ENCODE measurements at regions not wholly inside any gene's neighbourhood (a gene's known extent, or its start where the extent isn't known, plus 50 kb on each side); places are given as distances from the start of the nearest gene placed in this dataset.
"Not testable (repeated sequence)": the region's sequence is repeated elsewhere in the genome, so short reads cannot be mapped to it uniquely, and the experiment has no call there.

GRCh38 chr16:61432421-61432820 is 603.8 kb downstream of the CDH8 start:
- Mint-ChIP-seq H3K27ac (no peak overlapping the region), H3K4me3 (no peak overlapping the region), H3K4me1 (no peaks in the 10 kb centered on the region), H3K36me3 (no peaks in the 10 kb centered on the region), H3K27me3 (no peaks in the 10 kb centered on the region), H3K9me3 (peaks cover 3 to 46% (median 27%) of the 10 kb centered on the region in 8 donors)
- H3K27ac ChIP-seq (ENCODE audit: low read depth, low read length): no peak overlapping the region
- H3K4me3 ChIP-seq (ENCODE audit: low read length in 2 of 2): no peak overlapping the region
- no peaks in the 10 kb centered on the region for H3K4me1 ChIP-seq (ENCODE audit: insufficient read depth, low read length)
- no peak for DNase-seq
- intact Hi-C loops (cut with micrococcal nuclease): no loop called here
- no peaks in the 10 kb centered on the region for H3K27me3 ChIP-seq (ENCODE audit: insufficient read depth, low read length)
- CTCF ChIA-PET (ENCODE audit: partially characterized antibody): interaction anchor here (1.4 kb wide), 1 partner anchor 23 kb away, joined by 3 read pairs; no protein-coding TSS in a partner anchor
- POLR2A ChIA-PET (ENCODE audit: partially characterized antibody): no interaction called here
- no peaks in the 10 kb centered on the region for H3K36me3 ChIP-seq (ENCODE audit: insufficient read depth, low read length)
- H3K9me3 ChIP-seq (ENCODE audit: control insufficient read depth in 1 of 2, low read length in 2 of 2): no peaks in the 10 kb centered on the region

DNA sequence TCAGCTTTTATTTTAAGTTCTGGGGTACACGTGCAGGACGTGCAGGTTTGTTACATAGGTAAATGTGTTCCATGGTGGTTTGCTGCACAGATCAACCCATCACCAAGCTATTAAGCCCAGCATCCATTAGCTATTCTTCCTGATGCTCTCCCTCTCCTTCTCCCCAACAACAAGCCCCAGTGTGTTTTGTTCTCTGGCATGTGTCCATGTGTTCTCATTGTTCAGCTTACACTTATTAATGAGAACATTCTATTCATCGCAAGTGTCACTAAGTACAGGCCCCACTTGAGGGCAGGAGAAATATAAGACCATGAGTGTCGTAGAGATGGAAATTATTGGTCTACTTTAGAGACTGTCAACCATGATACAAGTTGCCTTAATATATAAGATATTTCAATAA is 615.1 kb downstream of the CDH8 start:
- Histone ChIP-seq H3K36me3 (ENCODE audit: insufficient read depth, low read length) (no peaks in the 10 kb centered on the region), H3K4me1 (ENCODE audit: insufficient read depth, low read length) (no peaks in the 10 kb centered on the region), H3K4me3 (ENCODE audit: low read length in 2 of 2) (no peak overlapping the region), H3K27me3 (ENCODE audit: insufficient read depth, low read length) (no peaks in the 10 kb centered on the region), H3K27ac (ENCODE audit: low read depth, low read length) (no peak overlapping the region), H3K9me3 (ENCODE audit: control insufficient read depth in 1 of 2, low read length in 2 of 2) (peaks cover 0 to 8% of the 10 kb centered on the region in 2 donors)
- Mint-ChIP-seq H3K9me3 (peaks cover 2 to 39% (median 24%) of the 10 kb centered on the region in 8 donors), H3K4me1 (no peaks in the 10 kb centered on the region), H3K36me3 (no peaks in the 10 kb centered on the region), H3K27ac (no peak overlapping the region), H3K4me3 (no peak overlapping the region), H3K27me3 (no peaks in the 10 kb centered on the region)
- intact Hi-C loops (cut with micrococcal nuclease): no loop called here
- ChIA-PET CTCF (ENCODE audit: partially characterized antibody) (no interaction called here), POLR2A (ENCODE audit: partially characterized antibody) (no interaction called here)
- no peak for DNase-seq

GRCh38 chr16:61419791-61420190 is 616.4 kb downstream of the CDH8 start:
- no peaks in the 10 kb centered on the region for H3K27me3 Mint-ChIP-seq
- peaks cover 2 to 39% (median 26%) of the 10 kb centered on the region in 8 donors for H3K9me3 Mint-ChIP-seq
- no peak overlapping the region for H3K27ac Mint-ChIP-seq
- Histone ChIP-seq H3K36me3 (ENCODE audit: insufficient read depth, low read length) (no peaks in the 10 kb centered on the region), H3K27me3 (ENCODE audit: insufficient read depth, low read length) (no peaks in the 10 kb centered on the region), H3K9me3 (ENCODE audit: control insufficient read depth in 1 of 2, low read length in 2 of 2) (peaks cover 0 to 8% of the 10 kb centered on the region in 2 donors), H3K27ac (ENCODE audit: low read depth, low read length) (no peak overlapping the region), H3K4me3 (ENCODE audit: low read length in 2 of 2) (no peak overlapping the region), H3K4me1 (ENCODE audit: insufficient read depth, low read length) (no peaks in the 10 kb centered on the region)
- H3K4me3 Mint-ChIP-seq: no peak overlapping the region
- intact Hi-C loops (cut with micrococcal nuclease): no loop called here
- CTCF ChIA-PET (ENCODE audit: partially characterized antibody): no interaction called here
- POLR2A ChIA-PET (ENCODE audit: partially characterized antibody): no interaction called here
- H3K4me1 Mint-ChIP-seq: no peaks in the 10 kb centered on the region
- no peak for DNase-seq
- H3K36me3 Mint-ChIP-seq: no peaks in the 10 kb centered on the region

GRCh38 chr16:61418802-61419201 is 617.4 kb downstream of the CDH8 start:
- POLR2A ChIA-PET (ENCODE audit: partially characterized antibody); H3K27ac ChIP-seq (ENCODE audit: low read depth, low read length); DNase-seq; CTCF ChIA-PET (ENCODE audit: partially characterized antibody); intact Hi-C loops (cut with micrococcal nuclease); H3K4me3 Mint-ChIP-seq; H3K27me3 ChIP-seq (ENCODE audit: insufficient read depth, low read length); H3K27me3 Mint-ChIP-seq; H3K4me1 ChIP-seq (ENCODE audit: insufficient read depth, low read length); H3K36me3 Mint-ChIP-seq; H3K9me3 ChIP-seq (ENCODE audit: control insufficient read depth in 1 of 2, low read length in 2 of 2); H3K4me1 Mint-ChIP-seq; H3K4me3 ChIP-seq (ENCODE audit: low read length in 2 of 2); H3K36me3 ChIP-seq (ENCODE audit: insufficient read depth, low read length): not testable (repeated sequence)
- H3K27ac Mint-ChIP-seq: peak overlapping the region in 1 of 7 donors; percentile 8
- peaks cover 2 to 38% (median 25%) of the 10 kb centered on the region in 8 donors for H3K9me3 Mint-ChIP-seq

DNA sequence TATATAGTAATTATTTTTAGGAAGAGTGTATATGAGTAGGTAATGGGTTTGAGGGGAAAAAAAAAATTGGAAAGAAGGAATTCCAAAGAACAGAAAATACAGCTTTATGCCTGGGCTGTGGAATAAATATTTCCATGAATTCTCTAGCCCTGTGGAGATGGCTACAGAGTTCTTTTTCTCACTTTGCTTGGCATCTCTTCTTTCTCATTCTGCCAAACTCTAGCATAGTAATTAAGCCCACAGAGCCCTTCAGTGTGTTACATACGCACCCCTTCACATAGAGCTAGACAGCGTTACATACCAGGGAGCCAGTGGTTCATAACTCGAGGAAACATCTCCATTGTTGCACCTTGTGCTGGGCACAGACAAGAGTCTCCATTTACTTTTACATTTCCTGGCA is 621.1 kb downstream of the CDH8 start:
- ChIA-PET CTCF (ENCODE audit: partially characterized antibody) (no interaction called here), POLR2A (ENCODE audit: partially characterized antibody) (no interaction called here)
- Mint-ChIP-seq H3K36me3 (no peaks in the 10 kb centered on the region), H3K9me3 (peaks cover 2 to 37% (median 26%) of the 10 kb centered on the region in 8 donors), H3K27ac (no peak overlapping the region), H3K27me3 (no peaks in the 10 kb centered on the region), H3K4me3 (no peak overlapping the region), H3K4me1 (no peaks in the 10 kb centered on the region)
- Histone ChIP-seq H3K4me1 (ENCODE audit: insufficient read depth, low read length) (no peaks in the 10 kb centered on the region), H3K9me3 (ENCODE audit: control insufficient read depth in 1 of 2, low read length in 2 of 2) (peaks cover 0 to 7% of the 10 kb centered on the region in 2 donors), H3K27me3 (ENCODE audit: insufficient read depth, low read length) (no peaks in the 10 kb centered on the region), H3K4me3 (ENCODE audit: low read length in 2 of 2) (no peak overlapping the region), H3K27ac (ENCODE audit: low read depth, low read length) (no peak overlapping the region), H3K36me3 (ENCODE audit: insufficient read depth, low read length) (no peaks in the 10 kb centered on the region)
- intact Hi-C loops (cut with micrococcal nuclease): no loop called here
- no peak for DNase-seq

GRCh38 chr16:61413021-61413420 is 623.2 kb downstream of the CDH8 start:
- Histone ChIP-seq H3K4me3 (ENCODE audit: low read length in 2 of 2) (no peak overlapping the region), H3K9me3 (ENCODE audit: control insufficient read depth in 1 of 2, low read length in 2 of 2) (peaks cover 0 to 4% of the 10 kb centered on the region in 2 donors), H3K27me3 (ENCODE audit: insufficient read depth, low read length) (no peaks in the 10 kb centered on the region), H3K4me1 (ENCODE audit: insufficient read depth, low read length) (no peaks in the 10 kb centered on the region), H3K36me3 (ENCODE audit: insufficient read depth, low read length) (no peaks in the 10 kb centered on the region), H3K27ac (ENCODE audit: low read depth, low read length) (no peak overlapping the region)
- intact Hi-C loops (cut with micrococcal nuclease): no loop called here
- no peak overlapping the region for H3K4me3 Mint-ChIP-seq
- peaks cover 0 to 44% (median 29%) of the 10 kb centered on the region in 8 donors for H3K9me3 Mint-ChIP-seq
- DNase-seq: no peak
- ChIA-PET POLR2A (ENCODE audit: partially characterized antibody) (no interaction called here), CTCF (ENCODE audit: partially characterized antibody) (no interaction called here)
- H3K4me1 Mint-ChIP-seq: no peaks in the 10 kb centered on the region
- H3K27ac Mint-ChIP-seq: no peak overlapping the region
- H3K36me3 Mint-ChIP-seq: no peaks in the 10 kb centered on the region
- H3K27me3 Mint-ChIP-seq: no peaks in the 10 kb centered on the region

GRCh38 chr16:61412562-61412961 is 623.7 kb downstream of the CDH8 start:
- ChIA-PET POLR2A (ENCODE audit: partially characterized antibody) (no interaction called here), CTCF (ENCODE audit: partially characterized antibody) (no interaction called here)
- H3K27me3 ChIP-seq (ENCODE audit: insufficient read depth, low read length): no peaks in the 10 kb centered on the region
- Mint-ChIP-seq H3K36me3 (no peaks in the 10 kb centered on the region), H3K27me3 (no peaks in the 10 kb centered on the region), H3K4me1 (no peaks in the 10 kb centered on the region), H3K4me3 (no peak overlapping the region), H3K9me3 (peaks cover 0 to 44% (median 28%) of the 10 kb centered on the region in 8 donors), H3K27ac (no peak overlapping the region)
- no peak overlapping the region for H3K27ac ChIP-seq (ENCODE audit: low read depth, low read length)
- no peaks in the 10 kb centered on the region for H3K4me1 ChIP-seq (ENCODE audit: insufficient read depth, low read length)
- no peak overlapping the region for H3K4me3 ChIP-seq (ENCODE audit: low read length in 2 of 2)
- H3K36me3 ChIP-seq (ENCODE audit: insufficient read depth, low read length): no peaks in the 10 kb centered on the region
- intact Hi-C loops (cut with micrococcal nuclease): no loop called here
- H3K9me3 ChIP-seq (ENCODE audit: control insufficient read depth in 1 of 2, low read length in 2 of 2): peaks cover 0 to 4% of the 10 kb centered on the region in 2 donors
- no peak for DNase-seq

DNA sequence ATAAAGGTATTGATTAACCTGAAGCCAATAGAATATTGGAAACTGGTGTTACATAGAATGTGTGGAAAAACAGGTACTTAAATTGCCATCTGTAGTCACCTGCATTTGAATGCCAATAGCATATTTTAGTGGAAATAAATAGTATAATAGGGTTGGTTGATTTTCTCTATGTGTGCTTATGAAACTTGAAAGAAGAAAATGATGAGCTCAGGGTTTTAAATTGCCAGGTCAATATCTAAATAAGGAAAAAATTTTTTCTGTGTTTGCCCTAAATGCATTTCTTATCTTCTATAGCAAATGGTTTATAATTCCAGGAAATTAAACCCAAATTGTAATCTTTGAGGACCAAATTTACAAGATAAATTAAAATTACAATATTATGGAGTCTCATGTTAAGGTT is 626.6 kb downstream of the CDH8 start:
- Mint-ChIP-seq H3K27me3 (no peaks in the 10 kb centered on the region), H3K36me3 (no peaks in the 10 kb centered on the region), H3K4me1 (no peaks in the 10 kb centered on the region), H3K9me3 (peaks cover 6 to 50% (median 24%) of the 10 kb centered on the region in 8 donors), H3K4me3 (no peak overlapping the region), H3K27ac (no peak overlapping the region)
- no peak overlapping the region for H3K4me3 ChIP-seq (ENCODE audit: low read length in 2 of 2)
- CTCF ChIA-PET (ENCODE audit: partially characterized antibody): no interaction called here
- no peaks in the 10 kb centered on the region for H3K4me1 ChIP-seq (ENCODE audit: insufficient read depth, low read length)
- intact Hi-C loops (cut with micrococcal nuclease): no loop called here
- no peak overlapping the region for H3K27ac ChIP-seq (ENCODE audit: low read depth, low read length)
- POLR2A ChIA-PET (ENCODE audit: partially characterized antibody): no interaction called here
- no peaks in the 10 kb centered on the region for H3K27me3 ChIP-seq (ENCODE audit: insufficient read depth, low read length)
- H3K9me3 ChIP-seq (ENCODE audit: control insufficient read depth in 1 of 2, low read length in 2 of 2): peaks cover 0 to 4% of the 10 kb centered on the region in 2 donors
- H3K36me3 ChIP-seq (ENCODE audit: insufficient read depth, low read length): no peaks in the 10 kb centered on the region
- no peak for DNase-seq

All from CD4-positive, alpha-beta memory T cell (primary cell).